MM.1S (cell line): ENCODE measurements at regions not wholly inside any gene's neighbourhood (a gene's known extent, or its start where the extent isn't known, plus 50 kb on each side); places are given as distances from the start of the nearest gene placed in this dataset.

ENCODE experiments used
- DNase-seq: peaks from one replicate; pipeline ENCODE4 v3.0.0-alpha.2; 2015
- H2AFZ ChIP-seq: fragments of 300-600 bp; sonication (generic); 2 replicates; pipeline ENCODE4 v1.6.0; 2016; ENCODE audit warnings: antibody characterized with exemption, low read length
- H3F3A ChIP-seq: fragments of 300-600 bp; sonication (generic); 2 replicates; pipeline ENCODE4 v1.6.1; 2016; ENCODE audit warnings: mild to moderate bottlenecking, antibody characterized with exemption, low read length, moderate library complexity, mixed read lengths; ENCODE audit not compliant: insufficient read depth
- H3K27ac ChIP-seq: fragments of 300-600 bp; sonication (generic); 2 replicates; pipeline ENCODE4 v1.5.1; 2016; ENCODE audit warnings: mild to moderate bottlenecking, low read length
- H3K27me3 ChIP-seq: fragments of 300-600 bp; sonication (generic); replicated peaks from 2 replicates; pipeline ENCODE4 v1.6.0; 2016; ENCODE audit warnings: low read length; ENCODE audit not compliant: insufficient read depth
- H3K36me3 ChIP-seq: fragments of 300-600 bp; sonication (generic); replicated peaks from 2 replicates; pipeline ENCODE4 v1.6.1; 2016; ENCODE audit warnings: mild to moderate bottlenecking, low read length, mixed read lengths; ENCODE audit not compliant: insufficient read depth
- H3K4me1 ChIP-seq: fragments of 300-600 bp; sonication (generic); 2 replicates; pipeline ENCODE4 v1.6.1; 2016; ENCODE audit warnings: low read length, mixed read lengths
- H3K4me2 ChIP-seq: fragments of 300-600 bp; sonication (generic); 2 replicates; pipeline ENCODE4 v1.6.0; 2016; ENCODE audit warnings: low read depth, low read length
- H3K4me3 ChIP-seq: fragments of 300-600 bp; sonication (generic); 2 replicates; pipeline ENCODE4 v1.5.1; 2016; ENCODE audit warnings: low read length, mixed read lengths
- H3K79me2 ChIP-seq: fragments of 300-600 bp; sonication (generic); 2 replicates; pipeline ENCODE4 v1.6.1; 2016; ENCODE audit warnings: mixed run types, low read length, mixed read lengths
- H3K9ac ChIP-seq: fragments of 300-600 bp; sonication (generic); 2 replicates; pipeline ENCODE4 v1.6.1; 2016; ENCODE audit warnings: low read length, mixed read lengths
- H3K9me2 ChIP-seq: fragments of 300-600 bp; sonication (generic); replicated peaks from 2 replicates; pipeline ENCODE4 v1.6.1; 2016; ENCODE audit warnings: mild to moderate bottlenecking, low read length, mixed read lengths; ENCODE audit not compliant: insufficient read depth
- H3K9me3 ChIP-seq: fragments of 300-600 bp; sonication (generic); replicated peaks from 2 replicates; pipeline ENCODE4 v1.6.1; 2016; ENCODE audit warnings: mild to moderate bottlenecking, low read length, mixed read lengths; ENCODE audit not compliant: insufficient read depth
- H4K20me1 ChIP-seq: fragments of 300-600 bp; sonication (generic); 2 replicates; pipeline ENCODE4 v1.6.1; 2016; ENCODE audit warnings: mild to moderate bottlenecking, low read length, moderate library complexity, mixed read lengths; ENCODE audit not compliant: insufficient read depth
- EZH2 ChIP-seq: fragments of 300-600 bp; sonication (generic); optimal IDR thresholded peaks from 2 replicates; pipeline ENCODE3; 2017; ENCODE audit warnings: low read depth, mild to moderate bottlenecking, antibody characterized with exemption, low read length, mixed read lengths
- EZH2phosphoT487 ChIP-seq: fragments of 300-600 bp; sonication (generic); IDR thresholded peaks from 2 replicates; pipeline ENCODE4 v1.6.1; 2018; ENCODE audit warnings: antibody characterized with exemption, low read length
- TF ChIP-seq, protein P1 (sequence below): fragments of 300-600 bp; sonication (generic); IDR thresholded peaks from 2 replicates; pipeline ENCODE4 v1.5.1; 2016; ENCODE audit warnings: antibody characterized with exemption, low read length, mixed read lengths

DNA sequence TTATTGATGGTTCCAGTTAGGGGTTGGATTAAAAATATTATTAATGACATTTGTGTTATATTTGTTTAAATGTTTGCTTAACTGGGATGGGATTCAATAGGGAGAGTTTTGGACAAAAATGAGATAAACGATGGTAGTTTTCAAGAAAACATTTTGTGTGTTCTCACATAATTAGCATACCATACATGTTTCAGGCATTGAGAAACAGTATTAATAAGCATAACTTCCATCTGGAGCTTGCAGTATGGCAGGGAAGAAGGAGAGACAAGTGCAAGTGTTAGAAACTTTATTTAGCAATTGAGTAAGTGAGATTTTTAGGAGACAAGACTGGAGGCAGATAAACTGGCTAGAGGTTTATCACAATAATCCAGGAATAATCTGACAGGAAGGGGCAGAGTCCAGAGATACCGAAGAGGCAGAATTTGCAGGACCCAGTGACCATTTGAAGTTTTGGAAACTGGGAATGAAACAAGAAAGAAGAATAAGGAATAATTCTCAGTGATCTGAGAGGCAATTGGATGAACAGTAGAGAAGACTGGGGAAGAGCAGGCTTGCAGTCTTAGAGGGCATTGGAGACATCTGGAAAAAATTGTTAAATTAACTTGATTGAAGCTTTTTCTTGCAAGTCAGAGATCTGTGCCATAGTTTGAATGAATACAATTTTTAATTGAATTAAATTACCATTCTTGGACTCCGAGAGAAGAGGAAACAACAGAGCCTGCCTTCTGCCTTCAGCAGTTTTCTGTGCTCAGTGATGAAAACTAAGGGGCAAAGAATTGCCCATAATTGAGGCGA is 73.0 kb upstream of the PTCHD4 start:
- Histone ChIP-seq H3K79me2 (no peaks in the 10 kb centered on the region), H2AFZ (no peak overlapping the region), H3K36me3 (no peaks in the 10 kb centered on the region), H3K9me3 (no peaks in the 10 kb centered on the region), H3K4me1 (no peaks in the 10 kb centered on the region), H3K9me2 (no peaks in the 10 kb centered on the region), H3K4me3 (no peak overlapping the region), H3K27me3 (no peaks in the 10 kb centered on the region), H3K9ac (no peak overlapping the region), H3K4me2 (no peak overlapping the region), H4K20me1 (no peaks in the 10 kb centered on the region), H3F3A (no peaks in the 10 kb centered on the region), H3K27ac (no peak overlapping the region)
- TF ChIP-seq EZH2phosphoT487, result no peak
- TF ChIP-seq, protein P1, sequence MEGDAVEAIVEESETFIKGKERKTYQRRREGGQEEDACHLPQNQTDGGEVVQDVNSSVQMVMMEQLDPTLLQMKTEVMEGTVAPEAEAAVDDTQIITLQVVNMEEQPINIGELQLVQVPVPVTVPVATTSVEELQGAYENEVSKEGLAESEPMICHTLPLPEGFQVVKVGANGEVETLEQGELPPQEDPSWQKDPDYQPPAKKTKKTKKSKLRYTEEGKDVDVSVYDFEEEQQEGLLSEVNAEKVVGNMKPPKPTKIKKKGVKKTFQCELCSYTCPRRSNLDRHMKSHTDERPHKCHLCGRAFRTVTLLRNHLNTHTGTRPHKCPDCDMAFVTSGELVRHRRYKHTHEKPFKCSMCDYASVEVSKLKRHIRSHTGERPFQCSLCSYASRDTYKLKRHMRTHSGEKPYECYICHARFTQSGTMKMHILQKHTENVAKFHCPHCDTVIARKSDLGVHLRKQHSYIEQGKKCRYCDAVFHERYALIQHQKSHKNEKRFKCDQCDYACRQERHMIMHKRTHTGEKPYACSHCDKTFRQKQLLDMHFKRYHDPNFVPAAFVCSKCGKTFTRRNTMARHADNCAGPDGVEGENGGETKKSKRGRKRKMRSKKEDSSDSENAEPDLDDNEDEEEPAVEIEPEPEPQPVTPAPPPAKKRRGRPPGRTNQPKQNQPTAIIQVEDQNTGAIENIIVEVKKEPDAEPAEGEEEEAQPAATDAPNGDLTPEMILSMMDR, result no peak
- no peak for TF ChIP-seq EZH2
- no peak for DNase-seq

DNA sequence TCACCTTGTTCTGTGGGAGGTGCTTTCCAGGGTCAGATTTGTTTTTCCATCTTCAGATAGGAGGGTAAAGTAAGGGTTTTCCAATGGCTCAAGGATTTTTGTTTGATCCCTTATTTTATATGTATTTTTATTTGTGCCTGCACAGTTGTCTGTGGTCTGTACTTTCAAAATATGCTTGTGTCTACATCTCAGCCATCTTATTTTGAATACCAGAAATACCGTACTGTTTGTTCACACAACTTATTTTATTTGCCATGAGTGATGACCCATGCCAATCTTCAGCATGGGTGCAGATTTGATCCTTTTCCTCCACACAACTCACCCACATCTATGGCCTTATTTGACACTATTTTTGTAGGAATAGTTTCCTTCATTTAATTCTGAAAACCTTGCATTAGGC is 72.2 kb upstream of the PTCHD4 start:
- Histone ChIP-seq H3K9ac (no peak overlapping the region), H3K4me2 (no peak overlapping the region)

DNA sequence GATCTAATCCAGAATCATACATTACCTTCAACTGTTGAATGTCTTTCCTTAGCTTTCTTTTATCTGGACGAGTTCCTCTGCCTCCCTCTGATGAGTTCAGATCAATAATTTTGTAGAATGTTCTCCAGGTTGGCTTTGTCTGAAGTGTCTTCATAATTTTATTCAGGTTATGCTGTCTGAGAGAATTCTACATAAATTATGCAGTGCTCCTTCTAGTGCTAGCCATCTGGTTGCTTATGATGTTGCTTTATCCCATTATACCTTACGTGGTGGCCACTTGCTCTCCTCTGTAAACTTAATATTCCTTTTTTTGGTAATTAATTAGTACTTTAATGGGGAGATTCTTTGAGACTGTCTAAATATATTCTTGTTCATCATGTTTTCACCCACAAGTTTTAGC is 67.7 kb upstream of the PTCHD4 start:
- Histone ChIP-seq H3K79me2 (no peaks in the 10 kb centered on the region), H3K4me1 (no peaks in the 10 kb centered on the region), H3K27me3 (no peaks in the 10 kb centered on the region), H2AFZ (no peak overlapping the region), H3K9me2 (no peaks in the 10 kb centered on the region), H3K36me3 (no peaks in the 10 kb centered on the region), H3F3A (no peaks in the 10 kb centered on the region), H3K4me2 (no peak overlapping the region), H3K9ac (no peak overlapping the region), H3K27ac (no peak overlapping the region), H4K20me1 (no peaks in the 10 kb centered on the region), H3K4me3 (no peak overlapping the region), H3K9me3 (no peaks in the 10 kb centered on the region)
- TF ChIP-seq EZH2 (no peak), EZH2phosphoT487 (no peak)
- TF ChIP-seq, protein P1, result no peak
- DNase-seq, result no peak

More for the DNA sequence above, 72.2 kb upstream of the PTCHD4 start:
- H3K27ac ChIP-seq, result no peak overlapping the region
- no peaks in the 10 kb centered on the region for H4K20me1 ChIP-seq
- no peaks in the 10 kb centered on the region for H3F3A ChIP-seq
- H3K9me3 ChIP-seq, result no peaks in the 10 kb centered on the region
- H3K79me2 ChIP-seq, result no peaks in the 10 kb centered on the region
- TF ChIP-seq EZH2phosphoT487 (no peak), EZH2 (no peak)
- TF ChIP-seq, protein P1, result no peak
- no peaks in the 10 kb centered on the region for H3K36me3 ChIP-seq
- H3K9me2 ChIP-seq, result no peaks in the 10 kb centered on the region
- DNase-seq, result no peak
- no peak overlapping the region for H3K4me3 ChIP-seq
- H3K4me1 ChIP-seq, result no peaks in the 10 kb centered on the region
- H3K27me3 ChIP-seq, result no peaks in the 10 kb centered on the region
- no peak overlapping the region for H2AFZ ChIP-seq
